ENCODE measurements at regions not wholly inside any gene's neighbourhood (a gene's known extent, or its start where the extent isn't known, plus 50 kb on each side); places are given as distances from the start of the nearest gene placed in this dataset.

DNA sequence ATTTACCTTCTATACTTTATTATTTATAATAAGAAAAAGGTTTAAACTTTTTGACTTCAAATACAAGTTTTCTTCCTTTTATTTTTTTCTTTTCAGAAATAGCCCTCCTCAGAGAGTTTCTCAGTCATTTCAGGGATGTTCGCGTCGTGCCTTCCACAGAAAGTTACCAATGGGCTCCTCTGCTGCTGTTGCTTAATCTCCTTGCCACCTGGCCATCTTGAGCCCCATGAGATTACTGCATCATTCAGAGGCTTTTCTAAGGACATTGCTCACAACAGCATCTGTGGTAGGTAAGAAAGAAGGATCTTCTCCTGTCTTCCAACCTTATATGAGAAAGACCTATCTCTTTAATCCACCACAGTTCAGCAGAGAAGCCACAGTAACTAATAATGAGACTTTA, 1361.9 kb upstream of the ADGRL3 start:
- TF ChIP-seq TAF1 (IDR thresholded peaks at IDR 0.05; ENCODE audit: borderline replicate concordance, insufficient read depth, low read length) (no peak), SIN3A (IDR thresholded peaks at IDR 0.05; ENCODE audit: borderline replicate concordance, insufficient read depth, low read length) (no peak), FOXP2 (optimal IDR thresholded peaks at IDR 0.05; ENCODE audit: borderline replicate concordance, extremely low read depth, extremely low read length, insufficient read depth) (no peak), POLR2AphosphoS5 (IDR thresholded peaks at IDR 0.05; ENCODE audit: low read depth, low read length) (no peak)
- TF ChIP-seq, protein P1, sequence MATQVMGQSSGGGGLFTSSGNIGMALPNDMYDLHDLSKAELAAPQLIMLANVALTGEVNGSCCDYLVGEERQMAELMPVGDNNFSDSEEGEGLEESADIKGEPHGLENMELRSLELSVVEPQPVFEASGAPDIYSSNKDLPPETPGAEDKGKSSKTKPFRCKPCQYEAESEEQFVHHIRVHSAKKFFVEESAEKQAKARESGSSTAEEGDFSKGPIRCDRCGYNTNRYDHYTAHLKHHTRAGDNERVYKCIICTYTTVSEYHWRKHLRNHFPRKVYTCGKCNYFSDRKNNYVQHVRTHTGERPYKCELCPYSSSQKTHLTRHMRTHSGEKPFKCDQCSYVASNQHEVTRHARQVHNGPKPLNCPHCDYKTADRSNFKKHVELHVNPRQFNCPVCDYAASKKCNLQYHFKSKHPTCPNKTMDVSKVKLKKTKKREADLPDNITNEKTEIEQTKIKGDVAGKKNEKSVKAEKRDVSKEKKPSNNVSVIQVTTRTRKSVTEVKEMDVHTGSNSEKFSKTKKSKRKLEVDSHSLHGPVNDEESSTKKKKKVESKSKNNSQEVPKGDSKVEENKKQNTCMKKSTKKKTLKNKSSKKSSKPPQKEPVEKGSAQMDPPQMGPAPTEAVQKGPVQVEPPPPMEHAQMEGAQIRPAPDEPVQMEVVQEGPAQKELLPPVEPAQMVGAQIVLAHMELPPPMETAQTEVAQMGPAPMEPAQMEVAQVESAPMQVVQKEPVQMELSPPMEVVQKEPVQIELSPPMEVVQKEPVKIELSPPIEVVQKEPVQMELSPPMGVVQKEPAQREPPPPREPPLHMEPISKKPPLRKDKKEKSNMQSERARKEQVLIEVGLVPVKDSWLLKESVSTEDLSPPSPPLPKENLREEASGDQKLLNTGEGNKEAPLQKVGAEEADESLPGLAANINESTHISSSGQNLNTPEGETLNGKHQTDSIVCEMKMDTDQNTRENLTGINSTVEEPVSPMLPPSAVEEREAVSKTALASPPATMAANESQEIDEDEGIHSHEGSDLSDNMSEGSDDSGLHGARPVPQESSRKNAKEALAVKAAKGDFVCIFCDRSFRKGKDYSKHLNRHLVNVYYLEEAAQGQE (IDR thresholded peaks at IDR 0.05; ENCODE audit: insufficient read depth in 1 of 2, low read depth in 2 of 2, low read length in 2 of 2), result no peak

DNA sequence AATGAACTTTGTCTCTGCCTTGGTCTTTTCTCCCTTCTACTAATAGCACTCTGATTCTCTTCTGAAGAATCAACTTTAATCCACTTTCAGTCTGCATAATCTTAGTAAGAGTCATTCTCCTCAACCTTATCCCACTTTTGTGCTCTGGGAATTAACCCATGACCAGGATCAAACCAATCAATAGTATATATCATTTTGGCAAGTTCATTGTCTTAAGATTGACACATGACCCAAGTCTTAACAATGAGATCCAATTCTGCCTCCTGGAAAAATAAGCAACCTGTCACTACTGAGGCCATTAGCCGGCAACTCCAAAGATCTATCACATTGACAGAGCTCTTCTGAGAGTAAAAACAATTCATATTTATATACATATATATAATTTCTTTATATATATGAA, 1358.4 kb upstream of the ADGRL3 start:
- TF ChIP-seq POLR2AphosphoS5 (IDR thresholded peaks at IDR 0.05; ENCODE audit: low read depth, low read length), result no peak
- TF ChIP-seq, protein P1 (IDR thresholded peaks at IDR 0.05; ENCODE audit: insufficient read depth in 1 of 2, low read depth in 2 of 2, low read length in 2 of 2), result no peak
- TF ChIP-seq TAF1 (IDR thresholded peaks at IDR 0.05; ENCODE audit: borderline replicate concordance, insufficient read depth, low read length), result no peak
- TF ChIP-seq FOXP2 (optimal IDR thresholded peaks at IDR 0.05; ENCODE audit: borderline replicate concordance, extremely low read depth, extremely low read length, insufficient read depth), result no peak

DNA sequence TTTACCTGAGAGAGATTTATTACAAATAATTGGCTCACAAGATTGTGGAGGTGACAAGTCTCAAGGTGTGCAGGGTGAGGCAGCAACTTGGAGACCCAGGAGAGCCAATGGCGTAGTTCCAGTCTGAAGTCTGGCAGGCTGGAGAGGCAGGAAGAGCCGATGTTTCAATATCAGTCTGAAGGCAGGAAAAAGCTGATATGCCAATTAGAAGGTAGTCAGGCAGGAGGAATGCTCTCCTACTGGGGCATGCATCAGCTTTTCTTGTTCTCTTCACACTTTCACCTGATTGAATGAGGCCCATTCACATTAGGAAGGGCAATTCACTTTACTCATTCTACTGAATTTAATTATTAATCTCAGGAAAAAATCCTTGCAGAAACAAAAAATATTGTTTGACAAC, 1351.7 kb upstream of the ADGRL3 start:
- TF ChIP-seq FOXP2 (optimal IDR thresholded peaks at IDR 0.05; ENCODE audit: borderline replicate concordance, extremely low read depth, extremely low read length, insufficient read depth) (no peak), SIN3A (IDR thresholded peaks at IDR 0.05; ENCODE audit: borderline replicate concordance, insufficient read depth, low read length) (no peak), TAF1 (IDR thresholded peaks at IDR 0.05; ENCODE audit: borderline replicate concordance, insufficient read depth, low read length) (no peak), POLR2AphosphoS5 (IDR thresholded peaks at IDR 0.05; ENCODE audit: low read depth, low read length) (no peak)
- TF ChIP-seq, protein P1 (IDR thresholded peaks at IDR 0.05; ENCODE audit: insufficient read depth in 1 of 2, low read depth in 2 of 2, low read length in 2 of 2), result no peak

DNA sequence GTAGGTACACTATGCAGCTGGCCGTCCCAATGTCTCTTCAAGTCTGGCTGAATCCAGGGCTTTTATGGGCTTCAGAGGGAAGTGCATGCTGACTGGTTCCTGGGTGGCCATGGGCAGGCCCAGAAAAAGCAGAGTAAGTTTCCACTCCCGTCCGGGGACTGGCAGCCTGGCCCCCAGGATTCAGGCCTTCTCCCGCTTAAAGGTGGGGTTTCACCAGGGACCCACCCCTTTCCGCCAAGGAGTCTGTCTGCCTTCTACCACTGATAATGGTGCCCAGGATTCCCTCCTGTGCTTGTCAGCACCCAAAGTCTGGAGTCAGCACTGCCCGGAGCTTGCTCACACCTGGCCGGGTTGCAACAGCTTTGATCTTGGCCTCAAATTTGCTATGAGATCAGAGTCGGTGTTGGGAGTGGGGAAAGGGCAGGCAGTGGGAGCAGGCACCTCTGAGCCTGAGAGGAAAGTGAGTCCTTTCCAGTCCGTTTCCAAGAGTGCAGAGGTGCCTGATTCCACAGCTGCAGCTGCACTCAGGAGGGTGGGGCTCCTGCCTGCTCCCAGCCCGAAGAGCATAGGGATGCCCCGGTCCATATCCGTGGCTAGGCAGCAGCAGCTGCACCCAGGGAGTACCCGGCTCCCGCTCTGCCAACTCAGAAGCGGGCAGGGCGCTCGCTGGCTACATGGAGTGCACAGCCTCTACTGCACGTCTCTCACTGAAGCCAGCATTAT, 1344.3 kb upstream of the ADGRL3 start:
- TF ChIP-seq TAF1 (IDR thresholded peaks at IDR 0.05; ENCODE audit: borderline replicate concordance, insufficient read depth, low read length) (no peak), SIN3A (IDR thresholded peaks at IDR 0.05; ENCODE audit: borderline replicate concordance, insufficient read depth, low read length) (no peak), FOXP2 (optimal IDR thresholded peaks at IDR 0.05; ENCODE audit: borderline replicate concordance, extremely low read depth, extremely low read length, insufficient read depth) (no peak), POLR2AphosphoS5 (IDR thresholded peaks at IDR 0.05; ENCODE audit: low read depth, low read length) (no peak)
- TF ChIP-seq, protein P1 (IDR thresholded peaks at IDR 0.05; ENCODE audit: insufficient read depth in 1 of 2, low read depth in 2 of 2, low read length in 2 of 2), result no peak

Data from PFSK-1 (cell line).